HG03066 (cell line): ENCODE measurements at regions not wholly inside any gene's neighbourhood (a gene's known extent, or its start where the extent isn't known, plus 50 kb on each side); places are given as distances from the start of the nearest gene placed in this dataset.

ENCODE experiments used
- ATAC-seq: cut with Tn5 transposase; IDR thresholded peaks from one replicate; pipeline ENCODE4 v1.9.1; 2021; ENCODE audit warnings: low read depth; ENCODE audit not compliant: unreplicated experiment

GRCh38 chr5:62741761-62742160 lies 163.1 kb downstream of the LRRC70 start:
- no peak for ATAC-seq

GRCh38 chr5:62737766-62738165 lies 159.1 kb downstream of the LRRC70 start:
- ATAC-seq: no peak

GRCh38 chr5:62732677-62733121 lies 154.1 kb downstream of the LRRC70 start:
- ATAC-seq: no peak

GRCh38 chr5:62731022-62731421 lies 152.4 kb downstream of the LRRC70 start:
- ATAC-seq: no peak

GRCh38 chr5:62729675-62730074 lies 151.1 kb downstream of the LRRC70 start:
- no peak for ATAC-seq

- ATAC-seq: no peak
Measured at GRCh38 chr5:62727861-62728260, 149.2 kb downstream of the LRRC70 start.

GRCh38 chr5:62727184-62727583 lies 148.6 kb downstream of the LRRC70 start:
- ATAC-seq: no peak

GRCh38 chr5:62722360-62722759 lies 143.7 kb downstream of the LRRC70 start:
- ATAC-seq: no peak

- peak; percentile 93 for ATAC-seq
Measured at GRCh38 chr5:62720031-62720441, 141.4 kb downstream of the LRRC70 start.

- ATAC-seq: no peak
Measured at GRCh38 chr5:62719061-62719720, 140.6 kb downstream of the LRRC70 start.

GRCh38 chr5:62718324-62718723 lies 139.7 kb downstream of the LRRC70 start:
- ATAC-seq: no peak

- no peak for ATAC-seq
Measured at GRCh38 chr5:62717301-62717933, 138.8 kb downstream of the LRRC70 start.

GRCh38 chr5:62714296-62714695 lies 135.7 kb downstream of the LRRC70 start:
- ATAC-seq: no peak

- no peak for ATAC-seq
Measured at GRCh38 chr5:62708481-62709325, 130.1 kb downstream of the LRRC70 start.

- ATAC-seq: no peak
Measured at GRCh38 chr5:62707563-62707962, 128.9 kb downstream of the LRRC70 start.

- ATAC-seq: no peak
Measured at GRCh38 chr5:62707131-62707530, 128.5 kb downstream of the LRRC70 start.

GRCh38 chr5:62705022-62705421 lies 126.4 kb downstream of the LRRC70 start:
- no peak for ATAC-seq

GRCh38 chr5:62702126-62702525 lies 123.5 kb downstream of the LRRC70 start:
- no peak for ATAC-seq

- ATAC-seq: no peak
Measured at GRCh38 chr5:62701036-62701435, 122.4 kb downstream of the LRRC70 start.

GRCh38 chr5:62698756-62699155 lies 120.1 kb downstream of the LRRC70 start:
- no peak for ATAC-seq

GRCh38 chr5:62695274-62695673 lies 116.7 kb downstream of the LRRC70 start:
- ATAC-seq: no peak
